AG09309 (cell line): ENCODE measurements at regions not wholly inside any gene's neighbourhood (a gene's known extent, or its start where the extent isn't known, plus 50 kb on each side); places are given as distances from the start of the nearest gene placed in this dataset.
"Not testable (repeated sequence)": the region's sequence is repeated elsewhere in the genome, so short reads cannot be mapped to it uniquely, and the experiment has no call there.

Source experiments
- DNase-seq: peaks from one replicate; pipeline ENCODE4 v3.0.0-alpha.2; 2010; ENCODE audit warnings: low read depth
- H3K4me3 ChIP-seq: 2 replicates; pipeline ENCODE4 v1.5.1; 2011; ENCODE audit warnings: mild to moderate bottlenecking, low read depth, low read length, moderate library complexity; ENCODE audit not compliant: control insufficient read depth
- CTCF ChIP-seq: IDR thresholded peaks from 2 replicates; pipeline ENCODE4 v1.5.1; 2011; ENCODE audit warnings: mild to moderate bottlenecking, low read depth, low read length, inconsistent platforms; ENCODE audit not compliant: insufficient read depth, control insufficient read depth; ENCODE audit errors: missing control alignments

GRCh38 chr9:22508354-22508753 lies 61.7 kb downstream of the DMRTA1 start:
- H3K4me3 ChIP-seq = not testable (repeated sequence)

GRCh38 chr9:22508790-22509189 lies 62.2 kb downstream of the DMRTA1 start:
- DNase-seq = no peak
- no peak overlapping the region for H3K4me3 ChIP-seq
- TF ChIP-seq CTCF = no peak

More at GRCh38 chr9:22508354-22508753, 61.7 kb downstream of the DMRTA1 start:
- DNase-seq = not testable (repeated sequence)

GRCh38 chr9:22512495-22512894 lies 65.9 kb downstream of the DMRTA1 start:
- no peak overlapping the region for H3K4me3 ChIP-seq
- no peak for DNase-seq
- no peak for TF ChIP-seq CTCF

- no peak overlapping the region for H3K4me3 ChIP-seq
- TF ChIP-seq CTCF = no peak
- no peak for DNase-seq
Measured at GRCh38 chr9:22514871-22515270, 68.2 kb downstream of the DMRTA1 start.

GRCh38 chr9:22522206-22522740 lies 75.6 kb downstream of the DMRTA1 start:
- DNase-seq = no peak
- no peak for TF ChIP-seq CTCF

GRCh38 chr9:22528485-22528884 lies 81.9 kb downstream of the DMRTA1 start:
- DNase-seq = no peak

More at GRCh38 chr9:22522206-22522740, 75.6 kb downstream of the DMRTA1 start:
- no peak overlapping the region for H3K4me3 ChIP-seq

More at GRCh38 chr9:22528485-22528884, 81.9 kb downstream of the DMRTA1 start:
- no peak overlapping the region for H3K4me3 ChIP-seq
- TF ChIP-seq CTCF = no peak
